ENCODE measurements at regions not wholly inside any gene's neighbourhood (a gene's known extent, or its start where the extent isn't known, plus 50 kb on each side); places are given as distances from the start of the nearest gene placed in this dataset.

GRCh38 chr6:108778421-108779186, 69.6 kb upstream of the ARMC2 start:
- DNase-seq (ENCODE audit: low read depth, low spot score) = no peak

GRCh38 chr6:108779536-108780275, 68.5 kb upstream of the ARMC2 start:
- no peak for DNase-seq (ENCODE audit: low read depth, low spot score)

- no peak for DNase-seq (ENCODE audit: low read depth, low spot score)
Observed at GRCh38 chr6:108780784-108781183, 67.4 kb upstream of the ARMC2 start.

GRCh38 chr6:108781419-108782100, 66.7 kb upstream of the ARMC2 start:
- DNase-seq (ENCODE audit: low read depth, low spot score) = no peak

- DNase-seq (ENCODE audit: low read depth, low spot score) = peak; percentile 57
Observed at GRCh38 chr6:108782179-108783041, 65.8 kb upstream of the ARMC2 start.

GRCh38 chr6:108785653-108786052, 62.6 kb upstream of the ARMC2 start:
- DNase-seq (ENCODE audit: low read depth, low spot score) = no peak

GRCh38 chr6:108788416-108788815, 59.8 kb upstream of the ARMC2 start:
- DNase-seq (ENCODE audit: low read depth, low spot score) = no peak

GRCh38 chr6:108789475-108789874, 58.7 kb upstream of the ARMC2 start:
- DNase-seq (ENCODE audit: low read depth, low spot score) = no peak

GRCh38 chr6:108791700-108792099, 56.5 kb upstream of the ARMC2 start:
- no peak for DNase-seq (ENCODE audit: low read depth, low spot score)

GRCh38 chr6:108793516-108794251, 54.5 kb upstream of the ARMC2 start:
- DNase-seq (ENCODE audit: low read depth, low spot score) = no peak

GRCh38 chr6:108795122-108795521, 53.1 kb upstream of the ARMC2 start:
- no peak for DNase-seq (ENCODE audit: low read depth, low spot score)

GRCh38 chr6:108795814-108796213, 52.4 kb upstream of the ARMC2 start:
- no peak for DNase-seq (ENCODE audit: low read depth, low spot score)

- no peak for DNase-seq (ENCODE audit: low read depth, low spot score)
Observed at GRCh38 chr6:108796875-108797274, 51.3 kb upstream of the ARMC2 start.

GRCh38 chr6:108797951-108798669, 50.1 kb upstream of the ARMC2 start:
- no peak for DNase-seq (ENCODE audit: low read depth, low spot score)
